ENCODE measurements at regions not wholly inside any gene's neighbourhood (a gene's known extent, or its start where the extent isn't known, plus 50 kb on each side); places are given as distances from the start of the nearest gene placed in this dataset.

- no peak for TF ChIP-seq POLR2AphosphoS5 (IDR thresholded peaks at IDR 0.05; ENCODE audit: low read depth, low read length)
- TF ChIP-seq TAF1 (IDR thresholded peaks at IDR 0.05; ENCODE audit: borderline replicate concordance, insufficient read depth, low read length) = no peak
- TF ChIP-seq FOXP2 (optimal IDR thresholded peaks at IDR 0.05; ENCODE audit: borderline replicate concordance, extremely low read depth, extremely low read length, insufficient read depth) = no peak
- no peak for TF ChIP-seq SIN3A (IDR thresholded peaks at IDR 0.05; ENCODE audit: borderline replicate concordance, insufficient read depth, low read length)
- TF ChIP-seq REST (IDR thresholded peaks at IDR 0.05; ENCODE audit: insufficient read depth in 1 of 2, low read depth in 2 of 2, low read length in 2 of 2) = no peak
Observed at GRCh38 chr4:89434364-89434988, 126.9 kb upstream of the GPRIN3 start.

GRCh38 chr4:89427782-89428181 is 120.2 kb upstream of the GPRIN3 start:
- no peak for TF ChIP-seq SIN3A (IDR thresholded peaks at IDR 0.05; ENCODE audit: borderline replicate concordance, insufficient read depth, low read length)
- TF ChIP-seq FOXP2 (optimal IDR thresholded peaks at IDR 0.05; ENCODE audit: borderline replicate concordance, extremely low read depth, extremely low read length, insufficient read depth) = no peak
- no peak for TF ChIP-seq POLR2AphosphoS5 (IDR thresholded peaks at IDR 0.05; ENCODE audit: low read depth, low read length)
- TF ChIP-seq TAF1 (IDR thresholded peaks at IDR 0.05; ENCODE audit: borderline replicate concordance, insufficient read depth, low read length) = no peak
- TF ChIP-seq REST (IDR thresholded peaks at IDR 0.05; ENCODE audit: insufficient read depth in 1 of 2, low read depth in 2 of 2, low read length in 2 of 2) = no peak

- no peak for TF ChIP-seq POLR2AphosphoS5 (IDR thresholded peaks at IDR 0.05; ENCODE audit: low read depth, low read length)
- TF ChIP-seq FOXP2 (optimal IDR thresholded peaks at IDR 0.05; ENCODE audit: borderline replicate concordance, extremely low read depth, extremely low read length, insufficient read depth) = no peak
- no peak for TF ChIP-seq REST (IDR thresholded peaks at IDR 0.05; ENCODE audit: insufficient read depth in 1 of 2, low read depth in 2 of 2, low read length in 2 of 2)
- no peak for TF ChIP-seq SIN3A (IDR thresholded peaks at IDR 0.05; ENCODE audit: borderline replicate concordance, insufficient read depth, low read length)
- TF ChIP-seq TAF1 (IDR thresholded peaks at IDR 0.05; ENCODE audit: borderline replicate concordance, insufficient read depth, low read length) = no peak
Observed at GRCh38 chr4:89425023-89425422, 117.4 kb upstream of the GPRIN3 start.

GRCh38 chr4:89422441-89422990 is 114.9 kb upstream of the GPRIN3 start:
- TF ChIP-seq FOXP2 (optimal IDR thresholded peaks at IDR 0.05; ENCODE audit: borderline replicate concordance, extremely low read depth, extremely low read length, insufficient read depth) (no peak), TAF1 (IDR thresholded peaks at IDR 0.05; ENCODE audit: borderline replicate concordance, insufficient read depth, low read length) (no peak), REST (IDR thresholded peaks at IDR 0.05; ENCODE audit: insufficient read depth in 1 of 2, low read depth in 2 of 2, low read length in 2 of 2) (no peak), POLR2AphosphoS5 (IDR thresholded peaks at IDR 0.05; ENCODE audit: low read depth, low read length) (no peak), SIN3A (IDR thresholded peaks at IDR 0.05; ENCODE audit: borderline replicate concordance, insufficient read depth, low read length) (no peak)
